SK-N-SH (cell line): ENCODE measurements at regions not wholly inside any gene's neighbourhood (a gene's known extent, or its start where the extent isn't known, plus 50 kb on each side); places are given as distances from the start of the nearest gene placed in this dataset.

ENCODE experiments used
- CHD2 ChIP-seq: fragments of 150-350 bp; IDR thresholded peaks from 2 replicates; pipeline ENCODE4 v1.6.1; 2018; ENCODE audit warnings: low read length; ENCODE audit not compliant: partially characterized antibody
- CTCF ChIP-seq: fragments of 200-600 bp; sonication (generic); IDR thresholded peaks from 2 replicates; pipeline ENCODE4 v1.6.1; 2017; ENCODE audit warnings: antibody characterized with exemption, mild to moderate bottlenecking, moderate library complexity
- EP300 ChIP-seq, 2 experiments: IDR thresholded peaks; 2 replicates each; pipeline versions ENCODE4 v1.4.0 to v1.6.1; 2012; ENCODE audit warnings: borderline replicate concordance in 1 of 2, low read depth in 1 of 2, low read length in 1 of 2
- MEF2A ChIP-seq: IDR thresholded peaks from 2 replicates; pipeline ENCODE4 v1.4.0; 2012; ENCODE audit warnings: low read depth, borderline replicate concordance
- POLR2AphosphoS5 ChIP-seq: IDR thresholded peaks from 2 replicates; pipeline ENCODE4 v1.6.1; 2012; ENCODE audit warnings: low read depth, low read length
- RCOR1 ChIP-seq: fragments of 150-350 bp; IDR thresholded peaks from 2 replicates; pipeline ENCODE4 v1.6.1; 2017; ENCODE audit warnings: antibody characterized with exemption, low read length
- SMC3 ChIP-seq: IDR thresholded peaks from 2 replicates; pipeline ENCODE4 v1.6.1; 2012; ENCODE audit warnings: low read depth, low read length, improper control_type of control experiment
- USF1 ChIP-seq: IDR thresholded peaks from 2 replicates; pipeline ENCODE4 v1.4.0; 2012; ENCODE audit warnings: low read depth, borderline replicate concordance
- USF2 ChIP-seq: fragments of 150-350 bp; IDR thresholded peaks from 2 replicates; pipeline ENCODE4 v1.6.1; 2017; ENCODE audit warnings: antibody characterized with exemption, low read length, low read depth, borderline replicate concordance
- TF ChIP-seq, protein P1 (sequence below): IDR thresholded peaks from 2 replicates; pipeline ENCODE4 v1.6.1; 2012; ENCODE audit warnings: mild to moderate bottlenecking, low read depth, low read length, moderate library complexity

DNA sequence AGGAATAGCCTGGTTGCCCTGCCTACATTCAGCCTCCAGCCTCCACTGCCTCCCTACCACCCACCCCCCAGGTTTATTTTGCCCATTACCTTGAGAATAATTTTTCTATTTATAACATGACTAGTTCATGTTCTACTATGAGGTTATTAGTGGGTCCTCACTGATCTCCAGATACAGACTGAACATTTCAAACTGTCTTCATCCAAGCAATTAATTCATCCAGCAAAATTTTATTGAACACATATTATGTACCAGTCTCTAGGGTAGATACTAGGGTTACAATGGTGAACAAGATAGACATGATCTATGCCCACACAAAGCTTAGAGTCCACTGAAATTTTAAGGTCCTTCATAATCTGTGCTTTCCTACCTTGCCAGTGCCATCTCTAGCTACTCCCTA lies 51.6 kb upstream of the FHIP2A start:
- TF ChIP-seq CTCF, result no peak
- no peak for TF ChIP-seq RCOR1
- no peak for TF ChIP-seq SMC3
- no peak for TF ChIP-seq MEF2A
- TF ChIP-seq, protein P1, sequence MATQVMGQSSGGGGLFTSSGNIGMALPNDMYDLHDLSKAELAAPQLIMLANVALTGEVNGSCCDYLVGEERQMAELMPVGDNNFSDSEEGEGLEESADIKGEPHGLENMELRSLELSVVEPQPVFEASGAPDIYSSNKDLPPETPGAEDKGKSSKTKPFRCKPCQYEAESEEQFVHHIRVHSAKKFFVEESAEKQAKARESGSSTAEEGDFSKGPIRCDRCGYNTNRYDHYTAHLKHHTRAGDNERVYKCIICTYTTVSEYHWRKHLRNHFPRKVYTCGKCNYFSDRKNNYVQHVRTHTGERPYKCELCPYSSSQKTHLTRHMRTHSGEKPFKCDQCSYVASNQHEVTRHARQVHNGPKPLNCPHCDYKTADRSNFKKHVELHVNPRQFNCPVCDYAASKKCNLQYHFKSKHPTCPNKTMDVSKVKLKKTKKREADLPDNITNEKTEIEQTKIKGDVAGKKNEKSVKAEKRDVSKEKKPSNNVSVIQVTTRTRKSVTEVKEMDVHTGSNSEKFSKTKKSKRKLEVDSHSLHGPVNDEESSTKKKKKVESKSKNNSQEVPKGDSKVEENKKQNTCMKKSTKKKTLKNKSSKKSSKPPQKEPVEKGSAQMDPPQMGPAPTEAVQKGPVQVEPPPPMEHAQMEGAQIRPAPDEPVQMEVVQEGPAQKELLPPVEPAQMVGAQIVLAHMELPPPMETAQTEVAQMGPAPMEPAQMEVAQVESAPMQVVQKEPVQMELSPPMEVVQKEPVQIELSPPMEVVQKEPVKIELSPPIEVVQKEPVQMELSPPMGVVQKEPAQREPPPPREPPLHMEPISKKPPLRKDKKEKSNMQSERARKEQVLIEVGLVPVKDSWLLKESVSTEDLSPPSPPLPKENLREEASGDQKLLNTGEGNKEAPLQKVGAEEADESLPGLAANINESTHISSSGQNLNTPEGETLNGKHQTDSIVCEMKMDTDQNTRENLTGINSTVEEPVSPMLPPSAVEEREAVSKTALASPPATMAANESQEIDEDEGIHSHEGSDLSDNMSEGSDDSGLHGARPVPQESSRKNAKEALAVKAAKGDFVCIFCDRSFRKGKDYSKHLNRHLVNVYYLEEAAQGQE, result no peak
- TF ChIP-seq CHD2, result no peak
- TF ChIP-seq EP300 (IDR thresholded peaks at IDR 0.05; ENCODE audit: borderline replicate concordance in 1 of 2, low read depth in 1 of 2, low read length in 1 of 2), result no peak
- no peak for TF ChIP-seq USF2
- no peak for TF ChIP-seq POLR2AphosphoS5
- TF ChIP-seq USF1, result no peak
